ENCODE measurements at regions not wholly inside any gene's neighbourhood (a gene's known extent, or its start where the extent isn't known, plus 50 kb on each side); places are given as distances from the start of the nearest gene placed in this dataset.

DNA sequence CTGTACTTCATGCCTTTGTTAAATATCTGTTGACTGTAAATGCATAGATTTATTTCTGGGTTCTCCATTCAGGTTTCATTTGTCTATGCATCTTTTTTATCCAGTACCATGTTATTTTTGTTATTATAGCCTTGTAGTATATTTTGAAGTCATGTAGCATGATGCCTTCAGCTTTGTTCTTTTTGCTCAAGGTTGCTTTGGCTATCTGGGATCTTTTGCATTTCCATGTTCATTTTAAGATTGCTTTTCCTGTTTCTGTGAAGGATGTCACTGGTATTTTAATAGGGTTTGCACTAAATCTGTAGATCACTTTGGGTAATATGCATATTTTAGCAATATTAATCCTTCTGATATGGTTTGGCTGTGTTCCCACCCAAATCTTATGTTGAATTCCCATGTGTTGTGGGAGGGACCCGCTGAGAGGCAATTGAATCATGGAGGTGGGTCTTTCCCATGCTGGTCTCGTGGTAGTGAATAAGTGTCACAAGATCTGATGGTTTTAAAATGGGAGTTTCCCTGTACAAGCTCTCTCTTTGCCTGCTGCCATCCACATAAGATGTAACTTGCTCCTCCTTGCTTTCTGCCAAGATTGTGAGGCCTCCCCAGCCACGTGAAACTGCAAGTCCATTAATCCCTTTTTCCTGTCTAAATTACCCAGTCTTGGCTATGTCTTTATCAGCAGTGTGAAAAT, 302.8 kb upstream of the SEMA3C start:
- no peaks in the 10 kb centered on the region for H4K20me1 ChIP-seq (ENCODE audit: control insufficient read depth, extremely low read depth, insufficient read depth, low read length)
- no peaks in the 10 kb centered on the region for H3K36me3 ChIP-seq (ENCODE audit: control insufficient read depth, insufficient read depth, low read length)
- H3K9me3 ChIP-seq (ENCODE audit: control insufficient read depth, insufficient read depth, low read depth, low read length): no peaks in the 10 kb centered on the region
- H3K27ac ChIP-seq (ENCODE audit: insufficient read depth, low read length): no peak overlapping the region
- no peaks in the 10 kb centered on the region for H3K27me3 ChIP-seq (ENCODE audit: control insufficient read depth, insufficient read depth, low read length)
- no peaks in the 10 kb centered on the region for H3K79me2 ChIP-seq (ENCODE audit: control insufficient read depth, insufficient read depth, low read length)
- DNase-seq (ENCODE audit: low read depth in 2 of 2): no peak
- no peak for TF ChIP-seq EZH2 (IDR thresholded peaks at IDR 0.05; ENCODE audit: low read length, missing control alignments)
- TF ChIP-seq, protein P1, sequence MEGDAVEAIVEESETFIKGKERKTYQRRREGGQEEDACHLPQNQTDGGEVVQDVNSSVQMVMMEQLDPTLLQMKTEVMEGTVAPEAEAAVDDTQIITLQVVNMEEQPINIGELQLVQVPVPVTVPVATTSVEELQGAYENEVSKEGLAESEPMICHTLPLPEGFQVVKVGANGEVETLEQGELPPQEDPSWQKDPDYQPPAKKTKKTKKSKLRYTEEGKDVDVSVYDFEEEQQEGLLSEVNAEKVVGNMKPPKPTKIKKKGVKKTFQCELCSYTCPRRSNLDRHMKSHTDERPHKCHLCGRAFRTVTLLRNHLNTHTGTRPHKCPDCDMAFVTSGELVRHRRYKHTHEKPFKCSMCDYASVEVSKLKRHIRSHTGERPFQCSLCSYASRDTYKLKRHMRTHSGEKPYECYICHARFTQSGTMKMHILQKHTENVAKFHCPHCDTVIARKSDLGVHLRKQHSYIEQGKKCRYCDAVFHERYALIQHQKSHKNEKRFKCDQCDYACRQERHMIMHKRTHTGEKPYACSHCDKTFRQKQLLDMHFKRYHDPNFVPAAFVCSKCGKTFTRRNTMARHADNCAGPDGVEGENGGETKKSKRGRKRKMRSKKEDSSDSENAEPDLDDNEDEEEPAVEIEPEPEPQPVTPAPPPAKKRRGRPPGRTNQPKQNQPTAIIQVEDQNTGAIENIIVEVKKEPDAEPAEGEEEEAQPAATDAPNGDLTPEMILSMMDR (conservative IDR thresholded peaks at IDR 0.05 in 1 of 2, IDR thresholded peaks at IDR 0.05 in 1 of 2; ENCODE audit: low read depth in 1 of 2, low read length in 2 of 2): no peak
- H3K9ac ChIP-seq (ENCODE audit: insufficient read depth, low read length): no peak overlapping the region
- no peak overlapping the region for H2AFZ ChIP-seq (ENCODE audit: low read length)
- no peaks in the 10 kb centered on the region for H3K4me1 ChIP-seq (ENCODE audit: control insufficient read depth, extremely low read depth, insufficient read depth, low read length)
- H3K4me3 ChIP-seq (replicated peaks in 1 of 4; ENCODE audit: control extremely low read depth in 1 of 4, insufficient read depth in 1 of 4, low read depth in 3 of 4, low read length in 4 of 4): no peak overlapping the region
- no peak overlapping the region for H3K4me2 ChIP-seq (ENCODE audit: extremely low read depth, insufficient read depth, low read length)

DNA sequence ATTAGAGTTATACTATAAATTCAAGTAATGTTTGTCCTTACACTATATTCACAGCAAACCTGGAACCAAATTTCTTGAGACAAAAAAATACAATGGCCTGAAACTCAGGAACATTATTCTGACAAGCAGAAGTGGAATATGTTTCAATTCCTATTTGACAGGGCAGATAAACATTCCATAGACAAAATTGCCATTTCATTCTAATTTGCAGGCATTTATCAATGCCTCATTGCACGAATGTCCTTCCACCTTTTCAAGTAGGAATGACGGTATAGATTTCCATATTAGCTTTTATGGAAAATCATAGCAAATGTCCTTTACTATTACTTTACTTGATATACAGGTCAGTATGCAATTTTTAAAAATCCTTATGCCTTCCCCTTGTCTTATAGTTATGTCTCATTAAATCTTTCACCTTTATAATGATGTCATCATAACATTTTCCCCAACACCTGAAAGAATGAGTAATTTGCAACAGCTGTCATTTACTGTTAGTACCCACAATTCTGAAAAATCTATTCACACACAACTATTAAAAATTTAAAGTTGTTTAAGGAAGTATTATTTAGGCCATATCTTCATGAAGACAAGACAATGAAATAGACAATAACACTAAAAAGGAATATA, 299.7 kb upstream of the SEMA3C start:
- H3K4me1 ChIP-seq (ENCODE audit: control insufficient read depth, extremely low read depth, insufficient read depth, low read length): no peaks in the 10 kb centered on the region
- no peaks in the 10 kb centered on the region for H4K20me1 ChIP-seq (ENCODE audit: control insufficient read depth, extremely low read depth, insufficient read depth, low read length)
- no peak overlapping the region for H3K9ac ChIP-seq (ENCODE audit: insufficient read depth, low read length)
- no peaks in the 10 kb centered on the region for H3K27me3 ChIP-seq (ENCODE audit: control insufficient read depth, insufficient read depth, low read length)
- no peak overlapping the region for H3K4me2 ChIP-seq (ENCODE audit: extremely low read depth, insufficient read depth, low read length)
- H3K79me2 ChIP-seq (ENCODE audit: control insufficient read depth, insufficient read depth, low read length): no peaks in the 10 kb centered on the region
- no peak for DNase-seq (ENCODE audit: low read depth in 2 of 2)
- TF ChIP-seq, protein P1 (conservative IDR thresholded peaks at IDR 0.05 in 1 of 2, IDR thresholded peaks at IDR 0.05 in 1 of 2; ENCODE audit: low read depth in 1 of 2, low read length in 2 of 2): no peak
- TF ChIP-seq EZH2 (IDR thresholded peaks at IDR 0.05; ENCODE audit: low read length, missing control alignments): no peak
- H3K36me3 ChIP-seq (ENCODE audit: control insufficient read depth, insufficient read depth, low read length): no peaks in the 10 kb centered on the region
- H3K9me3 ChIP-seq (ENCODE audit: control insufficient read depth, insufficient read depth, low read depth, low read length): no peaks in the 10 kb centered on the region
- H2AFZ ChIP-seq (ENCODE audit: low read length): no peak overlapping the region
- H3K4me3 ChIP-seq (replicated peaks in 1 of 4; ENCODE audit: control extremely low read depth in 1 of 4, insufficient read depth in 1 of 4, low read depth in 3 of 4, low read length in 4 of 4): no peak overlapping the region
- no peak overlapping the region for H3K27ac ChIP-seq (ENCODE audit: insufficient read depth, low read length)

DNA sequence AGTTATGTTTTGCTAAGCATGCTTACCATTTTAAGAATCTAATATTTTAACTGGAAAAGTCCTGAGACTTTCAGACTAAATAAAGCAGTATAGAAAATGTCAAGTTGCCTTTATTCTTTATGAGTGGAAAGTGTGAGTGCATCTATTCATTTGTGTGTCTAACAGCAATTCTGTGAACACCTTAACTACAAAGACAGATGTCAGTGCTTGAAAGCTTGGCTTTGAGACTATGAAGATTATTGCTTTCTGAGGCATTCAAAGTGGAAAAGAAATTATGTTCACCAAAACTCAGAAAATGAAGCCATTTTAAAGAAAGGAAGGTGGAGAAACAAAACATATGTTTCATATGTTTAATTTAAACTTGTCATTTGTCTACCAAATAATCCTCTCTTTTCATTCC, 294.5 kb upstream of the SEMA3C start:
- no peak overlapping the region for H3K27ac ChIP-seq (ENCODE audit: insufficient read depth, low read length)
- DNase-seq (ENCODE audit: low read depth in 2 of 2): no peak
- peaks cover 11% of the 10 kb centered on the region for H3K4me1 ChIP-seq (ENCODE audit: control insufficient read depth, extremely low read depth, insufficient read depth, low read length)
- H3K9me3 ChIP-seq (ENCODE audit: control insufficient read depth, insufficient read depth, low read depth, low read length): no peaks in the 10 kb centered on the region
- H3K4me3 ChIP-seq (replicated peaks in 1 of 4; ENCODE audit: control extremely low read depth in 1 of 4, insufficient read depth in 1 of 4, low read depth in 3 of 4, low read length in 4 of 4): no peak overlapping the region
- H3K79me2 ChIP-seq (ENCODE audit: control insufficient read depth, insufficient read depth, low read length): no peaks in the 10 kb centered on the region
- H3K9ac ChIP-seq (ENCODE audit: insufficient read depth, low read length): no peak overlapping the region
- H4K20me1 ChIP-seq (ENCODE audit: control insufficient read depth, extremely low read depth, insufficient read depth, low read length): no peaks in the 10 kb centered on the region
- H3K27me3 ChIP-seq (ENCODE audit: control insufficient read depth, insufficient read depth, low read length): no peaks in the 10 kb centered on the region
- H3K36me3 ChIP-seq (ENCODE audit: control insufficient read depth, insufficient read depth, low read length): no peaks in the 10 kb centered on the region
- no peak overlapping the region for H2AFZ ChIP-seq (ENCODE audit: low read length)
- H3K4me2 ChIP-seq (ENCODE audit: extremely low read depth, insufficient read depth, low read length): no peak overlapping the region
- TF ChIP-seq, protein P1 (conservative IDR thresholded peaks at IDR 0.05 in 1 of 2, IDR thresholded peaks at IDR 0.05 in 1 of 2; ENCODE audit: low read depth in 1 of 2, low read length in 2 of 2): no peak
- no peak for TF ChIP-seq EZH2 (IDR thresholded peaks at IDR 0.05; ENCODE audit: low read length, missing control alignments)

Data from fibroblast of lung (primary cell).